Upper lobe of left lung (tissue), 6 donors: ENCODE measurements at regions not wholly inside any gene's neighbourhood (a gene's known extent, or its start where the extent isn't known, plus 50 kb on each side); places are given as distances from the start of the nearest gene placed in this dataset.

Experiments
- ATAC-seq, 2 donors: fragments of 200-7000 bp; cut with Tn5 transposase; one replicate each; pipeline ENCODE4 v1.9.1; 2022; ENCODE audit warnings: mild to moderate bottlenecking in 2 of 2, moderate library complexity in 2 of 2; ENCODE audit not compliant: low FRiP score in 2 of 2
- DNase-seq, 2 donors: peaks; one replicate each; pipeline ENCODE4 v3.0.0-alpha.2; 2019 to 2020
- H3K27ac ChIP-seq, 4 donors: fragments of 200-600 bp; sonication (generic); one replicate each; pipeline ENCODE4 v1.5.1; 2016 to 2019
- H3K27me3 ChIP-seq, 4 donors: fragments of 200-600 bp; sonication (generic); one replicate each; pipeline ENCODE4 v1.5.1; 2017 to 2019
- H3K36me3 ChIP-seq, 4 donors: fragments of 200-600 bp; sonication (generic); one replicate each; pipeline ENCODE4 v1.5.1; 2016 to 2019
- H3K4me1 ChIP-seq, 4 donors: fragments of 200-600 bp; sonication (generic); one replicate each; pipeline ENCODE4 v1.5.1; 2018 to 2019
- H3K4me3 ChIP-seq, 4 donors: fragments of 200-600 bp; sonication (generic); one replicate each; pipeline ENCODE4 v1.5.1; 2017 to 2019; ENCODE audit warnings: mild to moderate bottlenecking in 2 of 4, moderate library complexity in 1 of 4
- H3K9me3 ChIP-seq, 4 donors: fragments of 200-600 bp; sonication (generic); one replicate each; pipeline ENCODE4 v1.5.1; 2018 to 2019
- EP300 ChIP-seq, 4 donors: sonication (generic); formaldehyde crosslinking; IDR thresholded peaks; one replicate each; pipeline ENCODE4 v1.5.1; 2017; ENCODE audit warnings: antibody characterized with exemption in 4 of 4, control low read depth in 2 of 4
- POLR2A ChIP-seq, 4 donors: fragments of 450-650 bp; IDR thresholded peaks; one replicate each; pipeline ENCODE4 v1.5.1; 2016 to 2017; ENCODE audit warnings: antibody characterized with exemption in 4 of 4, mild to moderate bottlenecking in 2 of 4
- POLR2AphosphoS5 ChIP-seq, 2 donors: sonication (generic); formaldehyde crosslinking; IDR thresholded peaks; one replicate each; pipeline ENCODE4 v1.5.1; 2017; ENCODE audit warnings: antibody characterized with exemption in 2 of 2
- WGBS, 2 donors: methylation state at CpG; one replicate each; pipeline ENCODE4 v1.1.5; 2017 to 2018; 5-methylcytosine and 5-hydroxymethylcytosine counted together
- TF ChIP-seq, protein P1 (sequence below), 6 experiments: fragments of 450-650 bp in 4 of 6; fragments of 200-600 bp in 2 of 6; sonication (generic) in 2 of 6; IDR thresholded peaks; one replicate each; pipeline ENCODE4 v1.5.1; 2016 to 2019; ENCODE audit warnings: antibody characterized with exemption in 6 of 6
- donor health status: DM: no; HTN: no; CAD: no; lungs with moderate emphysema.
- donor health status: DM: no; HTN: yes; CAD: no; lungs with severe emphysema.

DNA sequence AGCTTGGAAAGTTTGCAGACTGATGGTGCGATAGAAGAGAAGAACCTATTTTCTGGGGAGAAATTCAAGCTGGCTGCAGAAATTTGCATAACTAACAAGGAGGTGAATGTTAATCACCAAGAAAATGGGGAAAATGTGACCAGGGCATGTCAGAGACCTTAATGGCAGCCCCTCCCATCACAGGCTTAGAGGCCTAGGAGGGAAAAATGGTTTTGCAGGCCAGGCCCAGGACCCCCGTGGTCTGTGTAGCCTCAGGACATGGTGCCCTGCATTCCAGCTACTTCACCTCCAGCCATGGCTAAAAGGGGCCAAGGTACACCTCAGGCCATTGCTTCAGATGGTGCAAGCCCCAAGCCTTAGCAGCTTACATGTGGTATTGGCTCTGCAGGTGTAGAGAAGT, 207.1 kb upstream of the CXorf66 start:
- DNase-seq (no peak), ATAC-seq (no peak)
- 84 to 87% methylated on average over 1 to 2 of the region's 2 CpGs for WGBS, 2 donors

DNA sequence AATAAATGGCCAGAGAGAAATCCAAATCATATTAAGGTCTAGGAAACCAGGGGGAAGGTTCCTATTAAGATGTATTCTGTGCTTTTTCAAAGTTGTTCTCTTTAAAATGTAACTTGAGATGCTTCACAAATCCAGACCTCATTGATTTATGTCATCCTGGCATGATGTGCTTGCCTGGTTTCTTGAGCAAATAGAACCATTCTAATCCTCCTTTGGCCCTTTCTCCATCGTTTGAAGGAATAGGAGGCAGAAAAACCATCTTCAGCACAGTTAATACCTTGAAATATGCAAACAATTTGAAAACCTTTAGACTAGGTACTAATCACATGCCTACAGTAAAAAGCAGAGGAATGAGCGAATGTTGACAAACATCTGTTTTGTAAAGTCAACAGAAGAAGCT, 202.2 kb upstream of the CXorf66 start:
- H3K27ac ChIP-seq = no peak overlapping the region
- H3K27me3 ChIP-seq = no peaks in the 10 kb centered on the region
- H3K36me3 ChIP-seq = no peaks in the 10 kb centered on the region
- 37 to 64% methylated on average over 2 of the region's 2 CpGs for WGBS, 2 donors
- TF ChIP-seq EP300 (IDR thresholded peaks at IDR 0.05) (no peak), POLR2AphosphoS5 (IDR thresholded peaks at IDR 0.05) (no peak), POLR2A (IDR thresholded peaks at IDR 0.05) (no peak)
- TF ChIP-seq, protein P1, sequence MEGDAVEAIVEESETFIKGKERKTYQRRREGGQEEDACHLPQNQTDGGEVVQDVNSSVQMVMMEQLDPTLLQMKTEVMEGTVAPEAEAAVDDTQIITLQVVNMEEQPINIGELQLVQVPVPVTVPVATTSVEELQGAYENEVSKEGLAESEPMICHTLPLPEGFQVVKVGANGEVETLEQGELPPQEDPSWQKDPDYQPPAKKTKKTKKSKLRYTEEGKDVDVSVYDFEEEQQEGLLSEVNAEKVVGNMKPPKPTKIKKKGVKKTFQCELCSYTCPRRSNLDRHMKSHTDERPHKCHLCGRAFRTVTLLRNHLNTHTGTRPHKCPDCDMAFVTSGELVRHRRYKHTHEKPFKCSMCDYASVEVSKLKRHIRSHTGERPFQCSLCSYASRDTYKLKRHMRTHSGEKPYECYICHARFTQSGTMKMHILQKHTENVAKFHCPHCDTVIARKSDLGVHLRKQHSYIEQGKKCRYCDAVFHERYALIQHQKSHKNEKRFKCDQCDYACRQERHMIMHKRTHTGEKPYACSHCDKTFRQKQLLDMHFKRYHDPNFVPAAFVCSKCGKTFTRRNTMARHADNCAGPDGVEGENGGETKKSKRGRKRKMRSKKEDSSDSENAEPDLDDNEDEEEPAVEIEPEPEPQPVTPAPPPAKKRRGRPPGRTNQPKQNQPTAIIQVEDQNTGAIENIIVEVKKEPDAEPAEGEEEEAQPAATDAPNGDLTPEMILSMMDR (IDR thresholded peaks at IDR 0.05) = no peak
- no peaks in the 10 kb centered on the region for H3K4me1 ChIP-seq
- peaks cover 0 to 6% (median 0%) of the 10 kb centered on the region in 4 donors for H3K9me3 ChIP-seq
- no peak for ATAC-seq
- no peak overlapping the region for H3K4me3 ChIP-seq
- no peak for DNase-seq

More for the DNA sequence above, 207.1 kb upstream of the CXorf66 start:
- no peaks in the 10 kb centered on the region for H3K4me1 ChIP-seq
- no peaks in the 10 kb centered on the region for H3K36me3 ChIP-seq
- no peaks in the 10 kb centered on the region for H3K27me3 ChIP-seq
- H3K4me3 ChIP-seq = no peak overlapping the region
- H3K9me3 ChIP-seq = peaks cover 0 to 6% (median 0%) of the 10 kb centered on the region in 4 donors
- H3K27ac ChIP-seq = no peak overlapping the region
- TF ChIP-seq POLR2A (IDR thresholded peaks at IDR 0.05) (no peak), EP300 (IDR thresholded peaks at IDR 0.05) (no peak), POLR2AphosphoS5 (IDR thresholded peaks at IDR 0.05) (no peak)
- TF ChIP-seq, protein P1 (IDR thresholded peaks at IDR 0.05) = no peak

DNA sequence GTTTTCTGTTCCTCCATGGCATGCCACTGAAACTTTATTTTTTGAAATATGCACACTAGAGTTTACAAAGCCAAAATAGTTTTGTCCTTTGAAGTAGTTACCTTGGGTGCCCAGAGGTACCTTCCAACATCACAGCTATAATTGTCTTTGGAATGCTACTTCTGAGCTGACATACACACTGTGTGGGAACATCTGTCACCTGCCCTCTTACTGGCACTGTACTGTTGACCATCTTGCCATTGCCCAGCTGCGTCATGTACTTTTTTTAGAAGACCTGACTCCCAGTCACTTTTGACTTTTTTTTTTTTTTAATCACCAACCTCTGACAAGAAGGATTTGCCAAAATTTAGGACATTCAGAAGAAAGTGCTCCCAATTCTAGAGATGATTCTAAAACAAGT, 200.5 kb upstream of the CXorf66 start:
- ATAC-seq (no peak), DNase-seq (no peak)
- Histone ChIP-seq H3K4me3 (no peak overlapping the region), H3K36me3 (no peaks in the 10 kb centered on the region), H3K27ac (no peak overlapping the region), H3K4me1 (no peaks in the 10 kb centered on the region), H3K27me3 (no peaks in the 10 kb centered on the region), H3K9me3 (no peaks in the 10 kb centered on the region)
- WGBS, 2 donors = 67 to 95% methylated on average over 1 of the region's 1 CpG
- TF ChIP-seq POLR2A (IDR thresholded peaks at IDR 0.05) (no peak), POLR2AphosphoS5 (IDR thresholded peaks at IDR 0.05) (no peak), EP300 (IDR thresholded peaks at IDR 0.05) (no peak)
- TF ChIP-seq, protein P1 (IDR thresholded peaks at IDR 0.05) = no peak

DNA sequence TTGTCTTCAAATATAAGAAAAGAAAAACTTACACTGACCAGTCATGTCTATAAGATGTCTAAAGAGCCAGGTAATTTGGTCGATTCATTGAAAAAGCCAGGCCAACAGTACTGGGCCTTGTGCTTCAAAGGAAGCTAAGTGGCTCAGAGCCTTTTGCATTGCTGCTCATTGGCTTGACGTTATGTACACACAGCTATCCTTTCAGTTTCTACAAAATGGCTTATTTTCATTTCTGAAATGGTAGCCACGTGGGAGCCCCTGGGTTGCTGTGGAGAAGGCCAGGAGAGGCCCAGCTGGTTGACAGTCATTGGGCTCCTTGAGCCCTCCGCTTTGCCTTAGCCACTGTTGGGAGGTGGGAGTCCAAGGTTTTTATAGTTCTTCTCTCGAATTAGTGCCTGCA, 199.1 kb upstream of the CXorf66 start:
- Histone ChIP-seq H3K4me1 (no peaks in the 10 kb centered on the region), H3K27ac (no peak overlapping the region), H3K9me3 (no peaks in the 10 kb centered on the region), H3K27me3 (no peaks in the 10 kb centered on the region), H3K4me3 (no peak overlapping the region), H3K36me3 (no peaks in the 10 kb centered on the region)
- 56 to 76% methylated on average over 3 to 5 of the region's 5 CpGs for WGBS, 2 donors
- no peak for ATAC-seq
- no peak for DNase-seq
- TF ChIP-seq, protein P1 (IDR thresholded peaks at IDR 0.05) = no peak
- TF ChIP-seq POLR2A (IDR thresholded peaks at IDR 0.05) (no peak), POLR2AphosphoS5 (IDR thresholded peaks at IDR 0.05) (no peak), EP300 (IDR thresholded peaks at IDR 0.05) (no peak)

DNA sequence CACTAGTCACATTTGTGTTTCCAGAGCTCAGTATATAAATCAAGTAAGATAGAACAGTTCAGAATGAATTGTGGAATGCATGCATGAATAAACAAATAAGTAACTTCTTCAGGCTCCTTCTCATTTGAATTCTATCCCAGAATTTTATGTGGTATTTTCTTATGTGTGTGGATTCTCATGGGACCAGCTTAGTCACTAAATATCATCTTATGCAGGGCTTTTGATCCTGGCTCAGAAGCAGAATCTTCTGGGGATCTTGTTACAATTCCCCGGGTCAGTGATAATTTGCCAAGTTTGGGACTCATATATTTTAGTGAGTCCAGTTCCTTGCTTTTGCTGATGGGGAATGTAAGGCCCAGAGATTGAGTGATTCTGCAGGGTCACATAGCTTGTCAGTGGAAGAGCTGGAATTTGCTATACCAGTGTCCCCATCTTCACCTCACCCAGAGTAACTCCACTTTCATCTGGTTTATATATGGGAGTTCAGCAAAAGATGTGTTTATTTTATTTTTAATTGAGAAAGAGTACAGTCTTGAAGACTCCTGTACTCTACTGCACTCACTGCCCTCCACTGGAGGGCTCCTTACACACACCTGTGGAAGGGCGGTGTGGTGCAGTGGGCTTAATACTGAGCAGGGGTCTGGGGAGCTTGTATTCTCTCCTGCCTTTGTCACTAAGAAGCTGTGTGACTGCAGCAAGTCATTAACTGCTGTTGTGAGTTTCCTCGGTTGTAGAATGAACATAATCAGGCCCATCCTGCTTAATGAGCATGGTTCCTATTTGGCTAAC, 198.2 kb upstream of the CXorf66 start:
- Histone ChIP-seq H3K36me3 (no peaks in the 10 kb centered on the region), H3K4me1 (no peaks in the 10 kb centered on the region), H3K27ac (no peak overlapping the region), H3K4me3 (no peak overlapping the region), H3K9me3 (no peaks in the 10 kb centered on the region), H3K27me3 (no peaks in the 10 kb centered on the region)
- TF ChIP-seq POLR2A (IDR thresholded peaks at IDR 0.05) (no peak), EP300 (IDR thresholded peaks at IDR 0.05) (no peak), POLR2AphosphoS5 (IDR thresholded peaks at IDR 0.05) (no peak)
- TF ChIP-seq, protein P1 (IDR thresholded peaks at IDR 0.05) = no peak
- no peak for DNase-seq
- no peak for ATAC-seq
- 84 to 89% methylated on average over 1 to 3 of the region's 3 CpGs for WGBS, 2 donors
